RPMI8226 (cell line): ENCODE measurements at regions not wholly inside any gene's neighbourhood (a gene's known extent, or its start where the extent isn't known, plus 50 kb on each side); places are given as distances from the start of the nearest gene placed in this dataset.
"Not testable (repeated sequence)": the region's sequence is repeated elsewhere in the genome, so short reads cannot be mapped to it uniquely, and the experiment has no call there.

Experiments
- DNase-seq: peaks from one replicate; pipeline ENCODE4 v3.0.0-alpha.2; 2015

DNA sequence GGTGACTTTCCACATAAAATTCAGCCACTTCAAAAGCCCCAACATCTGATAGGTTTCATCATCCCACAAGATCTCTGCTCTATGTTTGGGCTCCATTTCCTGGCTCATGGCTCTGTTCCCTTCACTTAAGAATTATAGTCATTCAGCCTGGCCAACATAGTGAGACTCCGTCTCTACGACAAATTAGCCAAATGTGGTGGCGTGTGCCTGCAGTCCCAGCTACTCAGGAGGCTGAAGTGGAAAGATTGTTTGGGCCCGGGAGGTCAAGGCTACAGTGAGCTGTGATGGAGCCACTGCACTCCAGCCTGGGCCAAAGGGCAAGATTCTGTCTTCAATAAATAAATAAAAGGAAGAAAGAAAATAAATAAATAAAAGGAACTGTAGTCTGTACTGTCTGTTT lies 57.9 kb upstream of the CTSV start:
- no peak for DNase-seq

DNA sequence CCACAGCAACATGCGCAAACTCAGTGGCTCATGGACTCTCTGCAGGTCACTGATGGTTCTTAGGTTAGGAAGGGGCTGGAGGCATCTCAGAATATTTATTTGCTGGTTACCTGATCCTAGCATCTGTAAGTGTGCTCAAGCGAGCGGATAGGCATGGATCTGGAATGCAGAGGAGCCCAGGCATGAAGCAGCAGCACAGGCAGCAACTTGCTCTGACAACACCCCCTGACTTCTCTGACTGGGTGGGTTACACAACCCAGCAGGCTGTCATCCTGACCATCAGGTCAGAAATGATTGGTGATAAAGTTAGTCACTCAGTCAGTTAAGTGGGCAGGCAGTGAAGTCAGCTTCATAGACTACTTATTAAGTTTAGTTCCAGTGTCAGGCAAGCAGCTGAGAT lies 50.4 kb upstream of the CTSV start:
- not testable (repeated sequence) for DNase-seq
